Keratinocyte (primary cell): ENCODE measurements at regions not wholly inside any gene's neighbourhood (a gene's known extent, or its start where the extent isn't known, plus 50 kb on each side); places are given as distances from the start of the nearest gene placed in this dataset.

ENCODE experiments used
- DNase-seq: peaks from one replicate; pipeline ENCODE4 v3.0.0-alpha.2; 2011; ENCODE audit warnings: low read depth, missing footprints, low spot score
- FAIRE-seq: peaks from 2 replicates; lab custom pipeline; 2011; peaks lifted over from hg19 to GRCh38; lab: Jason Lieb, UNC
- H2AFZ ChIP-seq: 2 replicates; pipeline ENCODE4 v1.6.0; 2012; ENCODE audit warnings: low read length, control low read depth, inconsistent platforms; ENCODE audit not compliant: control insufficient read depth
- H3K27ac ChIP-seq: 2 replicates; pipeline ENCODE4 v1.5.1; 2011; ENCODE audit warnings: low read length; ENCODE audit not compliant: control insufficient read depth, insufficient read depth
- H3K27me3 ChIP-seq: 3 replicates; pipeline ENCODE4 v1.6.0; 2011; ENCODE audit warnings: low read length; ENCODE audit not compliant: control insufficient read depth, insufficient read depth; ENCODE audit errors: extremely low read depth
- H3K36me3 ChIP-seq, 2 experiments: 2 replicates in 1 of 2; 3 replicates in 1 of 2; pipeline ENCODE4 v1.5.1; 2011; ENCODE audit warnings: low read length in 2 of 2, mild to moderate bottlenecking in 1 of 2; ENCODE audit not compliant: control insufficient read depth in 2 of 2, insufficient read depth in 2 of 2; ENCODE audit errors: extremely low read depth in 1 of 2
- H3K4me1 ChIP-seq: 3 replicates; pipeline ENCODE4 v1.5.1; 2011; ENCODE audit warnings: low read length; ENCODE audit not compliant: control insufficient read depth, insufficient read depth; ENCODE audit errors: extremely low read depth
- H3K4me2 ChIP-seq: 3 replicates; pipeline ENCODE4 v1.6.0; 2011; ENCODE audit warnings: low read depth, low read length; ENCODE audit not compliant: control insufficient read depth, insufficient read depth; ENCODE audit errors: extremely low read depth
- H3K4me3 ChIP-seq, 3 experiments: fragments of 200-600 bp in 1 of 3; sonication (generic) in 1 of 3; 2 replicates in 2 of 3; 3 replicates in 1 of 3; pipeline ENCODE4 v1.5.1; 2011 to 2016; ENCODE audit warnings: low read length in 3 of 3, mild to moderate bottlenecking in 3 of 3, control low read depth in 2 of 3, inconsistent platforms in 1 of 3, low read depth in 1 of 3, mixed read lengths in 1 of 3, mixed run types in 1 of 3, moderate library complexity in 1 of 3; ENCODE audit not compliant: control insufficient read depth in 2 of 3, insufficient read depth in 2 of 3; ENCODE audit errors: extremely low read depth in 1 of 3
- H3K79me2 ChIP-seq: 2 replicates; pipeline ENCODE4 v1.6.0; 2012; ENCODE audit warnings: low read length; ENCODE audit not compliant: control insufficient read depth, insufficient read depth
- H3K9ac ChIP-seq: 3 replicates; pipeline ENCODE4 v1.6.0; 2011; ENCODE audit warnings: low read length; ENCODE audit not compliant: control insufficient read depth, insufficient read depth; ENCODE audit errors: extremely low read depth
- H3K9me1 ChIP-seq: 3 replicates; pipeline ENCODE4 v1.6.0; 2011; ENCODE audit warnings: low read length; ENCODE audit not compliant: control insufficient read depth, insufficient read depth; ENCODE audit errors: extremely low read depth
- H3K9me3 ChIP-seq: 2 replicates; pipeline ENCODE4 v1.5.1; 2012; ENCODE audit warnings: low read depth, low read length; ENCODE audit not compliant: control insufficient read depth
- H4K20me1 ChIP-seq: 3 replicates; pipeline ENCODE4 v1.6.0; 2011; ENCODE audit warnings: low read length; ENCODE audit not compliant: control insufficient read depth, insufficient read depth; ENCODE audit errors: extremely low read depth
- EZH2 ChIP-seq: IDR thresholded peaks from one replicate; pipeline ENCODE4 v1.6.1; 2012; ENCODE audit warnings: inconsistent platforms, mild to moderate bottlenecking, low read length, moderate library complexity
- dilution Hi-C: fragments of 300-500 bp; cut with MboI; formaldehyde crosslinking; loops from one replicate; pipeline ENCODE4 v1.7.0; 2020; ENCODE audit warnings: low sequenced_read_pairs; ENCODE audit not compliant: extremely low pct_ligation_motif_present
- TF ChIP-seq, protein P1 (sequence below), 3 experiments: IDR thresholded peaks in 1 of 3; conservative IDR thresholded peaks in 1 of 3; optimal IDR thresholded peaks in 1 of 3; 2 replicates in 2 of 3; 3 replicates in 1 of 3; pipeline versions ENCODE3 to v1.5.1; 2011; ENCODE audit warnings: low read length in 3 of 3, mild to moderate bottlenecking in 3 of 3, moderate library complexity in 2 of 3, control low read depth in 1 of 3, inconsistent platforms in 1 of 3; ENCODE audit not compliant: insufficient read depth in 2 of 3; ENCODE audit errors: extremely low read depth in 1 of 3

DNA sequence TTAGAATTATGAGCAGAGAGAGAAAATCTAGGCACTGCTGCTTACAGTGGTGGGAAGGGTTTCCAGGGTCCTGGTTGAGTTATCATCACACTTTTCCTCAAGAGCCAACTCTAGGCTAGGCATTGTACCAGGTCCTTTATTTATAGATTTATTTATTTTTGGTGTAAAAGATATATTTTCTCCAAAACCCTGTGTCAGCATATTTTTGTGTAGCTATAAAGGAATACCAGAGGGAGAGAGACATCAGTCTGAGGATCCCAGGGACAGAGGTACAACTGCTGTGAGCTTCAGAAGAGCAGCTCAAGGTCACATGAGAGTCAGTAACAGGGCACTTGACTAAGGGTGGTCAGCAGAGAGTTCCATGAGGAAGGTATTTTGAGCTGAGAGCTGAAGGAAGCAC, 159.7 kb downstream of the SLC35B3 start:
- Histone ChIP-seq H3K27ac (no peak overlapping the region), H3K27me3 (no peaks in the 10 kb centered on the region), H3K36me3 (no peaks in the 10 kb centered on the region), H3K4me3 (no peak overlapping the region), H3K79me2 (no peaks in the 10 kb centered on the region), H4K20me1 (no peaks in the 10 kb centered on the region), H3K9ac (no peak overlapping the region), H3K4me1 (no peaks in the 10 kb centered on the region), H2AFZ (no peak overlapping the region), H3K9me3 (no peaks in the 10 kb centered on the region), H3K4me2 (no peak overlapping the region), H3K9me1 (no peaks in the 10 kb centered on the region)
- dilution Hi-C loops, result no loop called here
- no peak for TF ChIP-seq EZH2
- TF ChIP-seq, protein P1, sequence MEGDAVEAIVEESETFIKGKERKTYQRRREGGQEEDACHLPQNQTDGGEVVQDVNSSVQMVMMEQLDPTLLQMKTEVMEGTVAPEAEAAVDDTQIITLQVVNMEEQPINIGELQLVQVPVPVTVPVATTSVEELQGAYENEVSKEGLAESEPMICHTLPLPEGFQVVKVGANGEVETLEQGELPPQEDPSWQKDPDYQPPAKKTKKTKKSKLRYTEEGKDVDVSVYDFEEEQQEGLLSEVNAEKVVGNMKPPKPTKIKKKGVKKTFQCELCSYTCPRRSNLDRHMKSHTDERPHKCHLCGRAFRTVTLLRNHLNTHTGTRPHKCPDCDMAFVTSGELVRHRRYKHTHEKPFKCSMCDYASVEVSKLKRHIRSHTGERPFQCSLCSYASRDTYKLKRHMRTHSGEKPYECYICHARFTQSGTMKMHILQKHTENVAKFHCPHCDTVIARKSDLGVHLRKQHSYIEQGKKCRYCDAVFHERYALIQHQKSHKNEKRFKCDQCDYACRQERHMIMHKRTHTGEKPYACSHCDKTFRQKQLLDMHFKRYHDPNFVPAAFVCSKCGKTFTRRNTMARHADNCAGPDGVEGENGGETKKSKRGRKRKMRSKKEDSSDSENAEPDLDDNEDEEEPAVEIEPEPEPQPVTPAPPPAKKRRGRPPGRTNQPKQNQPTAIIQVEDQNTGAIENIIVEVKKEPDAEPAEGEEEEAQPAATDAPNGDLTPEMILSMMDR (optimal IDR thresholded peaks at IDR 0.05 in 1 of 3, IDR thresholded peaks at IDR 0.05 in 1 of 3, conservative IDR thresholded peaks at IDR 0.05 in 1 of 3; ENCODE audit: extremely low read depth in 1 of 3, insufficient read depth in 2 of 3, low read length in 3 of 3), result no peak
- FAIRE-seq (no peak), DNase-seq (no peak)

- H3K27me3 ChIP-seq, result no peaks in the 10 kb centered on the region
- H2AFZ ChIP-seq, result no peak overlapping the region
- no peak overlapping the region for H3K4me3 ChIP-seq
- H3K36me3 ChIP-seq, result no peaks in the 10 kb centered on the region
- H3K9me3 ChIP-seq, result no peaks in the 10 kb centered on the region
- no peak for FAIRE-seq
- no peak for DNase-seq
- H4K20me1 ChIP-seq, result no peaks in the 10 kb centered on the region
- TF ChIP-seq, protein P1 (optimal IDR thresholded peaks at IDR 0.05 in 1 of 3, IDR thresholded peaks at IDR 0.05 in 1 of 3, conservative IDR thresholded peaks at IDR 0.05 in 1 of 3; ENCODE audit: extremely low read depth in 1 of 3, insufficient read depth in 2 of 3, low read length in 3 of 3), result no peak
- TF ChIP-seq EZH2, result no peak
- no peaks in the 10 kb centered on the region for H3K79me2 ChIP-seq
- dilution Hi-C loops, result no loop called here
- no peak overlapping the region for H3K27ac ChIP-seq
- no peak overlapping the region for H3K9ac ChIP-seq
- H3K9me1 ChIP-seq, result no peaks in the 10 kb centered on the region
- H3K4me2 ChIP-seq, result no peak overlapping the region
- H3K4me1 ChIP-seq, result no peaks in the 10 kb centered on the region
Observed at GRCh38 chr6:8274226-8274625, 161.1 kb downstream of the SLC35B3 start.
